ENCODE measurements at regions not wholly inside any gene's neighbourhood (a gene's known extent, or its start where the extent isn't known, plus 50 kb on each side); places are given as distances from the start of the nearest gene placed in this dataset.

GRCh38 chr1:214831956-214832355, 229.0 kb downstream of the CENPF start:
- H3K27ac Mint-ChIP-seq = no peak overlapping the region
- no peaks in the 10 kb centered on the region for H3K4me1 Mint-ChIP-seq (ENCODE audit: unreplicated experiment)
- no peaks in the 10 kb centered on the region for H3K36me3 Mint-ChIP-seq
- H3K4me3 Mint-ChIP-seq = no peak overlapping the region
- peaks cover 11% of the 10 kb centered on the region for H3K9me3 Mint-ChIP-seq
- H3K27me3 Mint-ChIP-seq = no peaks in the 10 kb centered on the region
- TF ChIP-seq CTCF (conservative IDR thresholded peaks at IDR 0.05) = no peak
- no peak for DNase-seq (ENCODE audit: extremely low spot score, unreplicated experiment)

GRCh38 chr1:214833178-214833756, 230.3 kb downstream of the CENPF start:
- no peak overlapping the region for H3K27ac Mint-ChIP-seq

GRCh38 chr1:214837376-214837775, 234.4 kb downstream of the CENPF start:
- DNase-seq (ENCODE audit: extremely low spot score, unreplicated experiment) = no peak
- Mint-ChIP-seq H3K4me1 (ENCODE audit: unreplicated experiment) (no peaks in the 10 kb centered on the region), H3K9me3 (no peaks in the 10 kb centered on the region)

More at GRCh38 chr1:214833178-214833756, 230.3 kb downstream of the CENPF start:
- no peaks in the 10 kb centered on the region for H3K27me3 Mint-ChIP-seq
- no peak for TF ChIP-seq CTCF (conservative IDR thresholded peaks at IDR 0.05)
- H3K4me1 Mint-ChIP-seq (ENCODE audit: unreplicated experiment) = no peaks in the 10 kb centered on the region
- no peak overlapping the region for H3K4me3 Mint-ChIP-seq
- peaks cover 4% of the 10 kb centered on the region for H3K9me3 Mint-ChIP-seq
- no peaks in the 10 kb centered on the region for H3K36me3 Mint-ChIP-seq
- DNase-seq (ENCODE audit: extremely low spot score, unreplicated experiment) = no peak

GRCh38 chr1:214838351-214838750, 235.4 kb downstream of the CENPF start:
- Mint-ChIP-seq H3K27me3 (peaks cover 4% of the 10 kb centered on the region), H3K9me3 (no peaks in the 10 kb centered on the region)

More at GRCh38 chr1:214837376-214837775, 234.4 kb downstream of the CENPF start:
- no peak overlapping the region for H3K4me3 Mint-ChIP-seq
- TF ChIP-seq CTCF (conservative IDR thresholded peaks at IDR 0.05) = no peak
- peaks cover 4% of the 10 kb centered on the region for H3K27me3 Mint-ChIP-seq
- H3K36me3 Mint-ChIP-seq = no peaks in the 10 kb centered on the region
- H3K27ac Mint-ChIP-seq = no peak overlapping the region

GRCh38 chr1:214840356-214840755, 237.4 kb downstream of the CENPF start:
- no peaks in the 10 kb centered on the region for H3K4me1 Mint-ChIP-seq (ENCODE audit: unreplicated experiment)
- H3K4me3 Mint-ChIP-seq = no peak overlapping the region
- no peak for TF ChIP-seq CTCF (conservative IDR thresholded peaks at IDR 0.05)
- DNase-seq (ENCODE audit: extremely low spot score, unreplicated experiment) = no peak
- H3K9me3 Mint-ChIP-seq = no peaks in the 10 kb centered on the region
- H3K27me3 Mint-ChIP-seq = peaks cover 4% of the 10 kb centered on the region
- no peak overlapping the region for H3K27ac Mint-ChIP-seq
- H3K36me3 Mint-ChIP-seq = no peaks in the 10 kb centered on the region

More at GRCh38 chr1:214838351-214838750, 235.4 kb downstream of the CENPF start:
- DNase-seq (ENCODE audit: extremely low spot score, unreplicated experiment) = no peak
- H3K4me3 Mint-ChIP-seq = no peak overlapping the region
- no peak for TF ChIP-seq CTCF (conservative IDR thresholded peaks at IDR 0.05)
- no peaks in the 10 kb centered on the region for H3K36me3 Mint-ChIP-seq
- no peak overlapping the region for H3K27ac Mint-ChIP-seq
- H3K4me1 Mint-ChIP-seq (ENCODE audit: unreplicated experiment) = no peaks in the 10 kb centered on the region

Measured in type B pancreatic cell (in vitro differentiated cells).